ENCODE measurements at regions not wholly inside any gene's neighbourhood (a gene's known extent, or its start where the extent isn't known, plus 50 kb on each side); places are given as distances from the start of the nearest gene placed in this dataset.
"Not testable (repeated sequence)": the region's sequence is repeated elsewhere in the genome, so short reads cannot be mapped to it uniquely, and the experiment has no call there.

DNA sequence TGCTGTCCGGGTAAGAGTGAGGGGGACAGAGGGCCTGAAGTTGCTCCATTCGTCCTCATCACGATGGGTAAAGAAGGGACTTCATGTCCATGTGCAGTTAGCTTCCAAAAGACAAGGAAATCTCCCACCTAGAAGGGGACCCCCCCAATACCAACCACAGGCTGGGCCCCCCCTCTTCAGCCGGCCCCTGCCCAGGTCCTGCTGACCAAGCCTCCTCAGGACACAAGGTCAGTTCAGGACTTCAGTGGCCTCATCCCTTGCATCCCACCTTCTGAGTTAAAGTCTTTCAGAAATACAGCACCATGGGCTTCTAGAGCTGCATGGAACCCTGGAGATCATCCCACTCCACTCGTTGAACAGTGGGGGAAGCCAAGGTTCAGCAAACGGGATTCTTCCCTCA, 115.4 kb upstream of the ERG start:
- in situ Hi-C loops (cut with MboI; ENCODE audit: low sequenced_read_pairs): no loop called here

DNA sequence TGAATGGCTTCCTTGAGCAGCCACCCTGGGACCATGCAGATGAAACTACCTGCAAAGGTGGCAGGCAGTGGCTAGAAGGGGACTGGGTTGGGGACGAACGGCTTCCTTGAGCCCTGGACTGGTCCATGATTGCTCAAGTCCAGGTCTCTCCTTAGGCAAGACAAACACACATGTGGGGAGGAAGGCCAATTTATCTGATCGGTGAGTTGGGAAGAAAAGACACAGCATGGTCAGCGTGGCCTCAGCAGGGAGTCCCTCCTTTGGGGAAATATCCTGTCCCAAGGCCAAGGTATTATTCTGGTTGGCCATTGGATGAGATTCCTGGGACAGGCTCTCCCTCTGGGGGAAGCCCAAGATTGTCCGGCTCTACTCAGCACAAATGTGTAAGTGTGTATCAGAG, 116.3 kb upstream of the ERG start:
- in situ Hi-C loops (cut with MboI; ENCODE audit: low sequenced_read_pairs): no loop called here

DNA sequence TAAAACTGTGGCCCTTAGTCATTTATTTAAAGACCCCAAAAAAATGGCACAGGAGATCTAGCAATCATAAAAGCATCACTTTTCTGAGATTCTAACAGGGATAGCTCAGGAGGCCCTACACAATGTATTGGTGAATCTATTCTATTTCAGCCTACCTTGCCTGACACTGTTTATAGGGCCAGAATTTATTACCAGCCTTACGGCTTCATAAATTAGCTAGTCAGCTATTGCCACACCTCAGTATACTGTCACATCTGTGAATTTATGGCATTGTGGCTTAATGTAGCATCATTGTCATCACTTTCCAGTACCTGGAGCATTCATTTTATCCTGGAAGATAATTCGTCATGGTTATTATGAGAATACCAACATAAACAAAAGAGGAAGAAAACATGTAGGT, 121.2 kb upstream of the ERG start:
- in situ Hi-C loops (cut with MboI; ENCODE audit: low sequenced_read_pairs): no loop called here

DNA sequence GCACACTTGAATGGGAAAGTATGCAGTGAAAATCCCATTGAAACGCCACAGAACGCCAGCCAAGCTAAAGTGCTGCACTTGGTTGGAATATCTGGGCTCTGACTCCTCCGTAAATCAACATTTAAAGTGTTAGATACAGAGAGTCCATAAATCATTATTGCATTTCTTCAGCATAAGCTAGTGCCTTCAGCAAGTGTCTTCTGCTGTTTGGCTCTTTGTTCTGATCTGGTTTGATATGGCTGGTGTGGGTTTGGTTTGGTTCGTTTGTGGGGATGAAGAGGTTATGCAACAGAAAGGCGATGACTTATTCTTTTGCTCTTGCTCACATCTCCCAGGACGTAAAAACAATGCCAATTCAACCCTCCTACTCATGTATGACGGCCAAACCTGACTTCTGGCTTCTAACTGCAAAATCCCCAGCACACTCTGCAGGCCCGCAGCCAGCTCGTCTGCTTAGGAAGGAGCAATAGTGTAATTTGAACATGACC, 121.8 kb upstream of the ERG start:
- in situ Hi-C loops (cut with MboI; ENCODE audit: low sequenced_read_pairs): no loop called here

DNA sequence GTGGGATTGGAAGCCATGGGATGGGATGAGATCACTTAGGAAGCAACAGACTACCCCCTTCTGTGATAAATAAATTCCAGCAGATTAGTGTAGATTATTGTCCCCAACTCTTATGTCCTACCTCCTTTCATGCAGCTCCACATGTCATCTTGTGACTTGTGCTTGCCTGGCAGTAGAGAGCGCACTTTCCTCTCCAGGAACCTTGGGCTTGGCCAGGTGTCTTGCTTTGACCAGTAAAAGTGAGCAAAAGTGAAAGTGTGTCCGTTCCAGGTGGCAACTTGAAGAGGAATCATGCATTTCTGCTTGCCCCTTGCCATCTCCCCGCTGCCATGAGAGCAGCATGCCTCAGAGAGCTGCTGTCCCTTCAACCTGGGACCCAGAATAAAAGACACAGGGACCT, 122.9 kb upstream of the ERG start:
- in situ Hi-C loops (cut with MboI; ENCODE audit: low sequenced_read_pairs): no loop called here

DNA sequence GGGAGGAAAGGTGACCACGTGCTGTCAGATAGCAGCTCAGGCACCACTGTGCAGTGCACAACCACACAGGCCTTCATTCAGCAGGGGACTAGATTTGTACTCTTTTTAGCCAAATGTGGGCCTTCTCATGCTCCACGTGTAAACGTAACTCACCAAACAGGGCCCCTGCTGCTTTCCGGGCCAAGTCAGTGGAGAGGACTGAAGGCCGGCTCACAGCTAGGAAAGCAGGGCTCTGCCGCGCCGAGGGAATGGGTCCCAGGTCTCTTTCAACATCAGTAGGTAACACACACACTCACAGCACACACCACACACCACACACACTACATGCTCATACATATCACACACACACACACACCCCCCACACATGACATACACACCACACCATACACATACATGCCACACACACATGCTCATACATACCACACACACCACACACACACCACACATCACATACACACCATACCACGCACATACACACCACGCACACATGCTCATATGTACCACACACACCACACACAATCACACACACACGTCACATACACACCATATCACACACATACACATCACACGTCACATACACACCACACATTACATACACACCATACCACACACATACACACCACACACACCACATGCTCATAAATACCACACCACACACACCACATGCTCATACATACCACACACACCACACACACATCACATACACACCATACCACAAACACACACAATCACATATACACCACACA, 124.0 kb upstream of the ERG start:
- in situ Hi-C loops (cut with MboI; ENCODE audit: low sequenced_read_pairs): no loop called here

DNA sequence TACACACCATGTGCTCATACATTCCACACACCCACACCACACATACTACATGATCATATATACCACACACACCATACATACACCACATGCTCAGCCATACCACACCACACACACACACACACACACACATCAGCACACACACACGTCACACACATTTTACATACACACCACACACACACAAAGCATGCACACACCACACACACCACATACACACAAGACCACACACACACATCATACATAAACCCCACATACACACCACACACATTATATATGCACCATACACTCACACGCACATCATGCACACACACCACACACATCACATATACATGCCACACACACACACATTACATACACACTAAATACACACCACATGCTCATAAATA, 124.5 kb upstream of the ERG start:
- in situ Hi-C loops (cut with MboI; ENCODE audit: low sequenced_read_pairs): no loop called here

DNA sequence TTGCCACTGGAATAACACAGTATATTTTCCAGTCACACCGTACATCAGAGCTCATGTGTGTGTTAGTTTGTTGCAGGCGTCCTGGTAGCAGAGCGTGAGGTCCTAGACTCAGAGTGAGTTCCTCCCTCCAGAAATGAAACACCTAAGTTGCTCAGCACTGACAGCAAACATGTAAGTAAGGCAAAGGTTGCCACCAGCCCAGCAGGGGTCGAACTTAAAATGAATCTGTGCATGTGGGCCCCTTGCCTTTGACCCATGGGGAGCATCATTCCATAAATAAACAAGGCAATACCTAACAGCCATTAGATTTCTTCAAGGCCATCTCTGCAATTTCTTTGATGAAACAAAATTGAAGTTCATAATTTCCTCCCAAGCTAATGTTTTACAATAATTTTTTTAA, 125.3 kb upstream of the ERG start:
- in situ Hi-C loops (cut with MboI; ENCODE audit: low sequenced_read_pairs): no loop called here

DNA sequence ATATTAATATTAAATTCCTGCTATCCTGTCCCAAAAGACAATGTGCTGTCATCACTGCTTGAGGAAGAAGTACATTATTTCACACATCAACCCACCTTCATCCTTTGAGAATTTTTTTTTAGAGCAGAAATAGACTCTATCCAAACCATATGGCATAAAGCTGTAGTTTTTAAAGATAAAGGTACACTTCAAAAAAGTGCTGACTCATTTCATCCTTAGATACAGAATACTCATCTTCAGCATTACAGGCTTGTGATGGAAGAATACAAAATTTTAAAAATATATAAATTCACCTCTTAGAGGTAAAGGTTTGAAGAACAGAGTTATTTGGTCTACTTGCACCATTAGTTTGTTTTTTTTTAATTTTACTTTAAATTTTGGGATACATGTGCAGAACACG, 126.7 kb upstream of the ERG start:
- in situ Hi-C loops (cut with MboI; ENCODE audit: low sequenced_read_pairs): no loop called here

DNA sequence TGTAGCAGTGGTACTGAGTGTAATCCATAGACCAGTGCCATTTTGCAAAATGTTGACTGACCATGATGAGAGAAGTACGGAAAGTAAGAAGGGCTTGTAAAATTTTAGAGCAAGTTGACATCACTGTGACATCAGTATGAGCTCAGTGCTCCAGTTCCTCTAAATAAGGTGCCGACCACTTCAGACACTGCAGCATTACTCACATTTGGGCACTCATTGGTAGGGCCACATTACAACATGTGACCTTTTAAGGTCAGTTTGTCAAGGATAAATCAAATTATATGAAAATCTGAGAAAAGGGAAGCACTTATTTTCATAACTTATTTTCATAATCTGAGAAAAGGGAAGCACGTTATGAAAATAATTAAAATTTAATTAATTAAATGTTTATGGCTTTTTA, 128.0 kb upstream of the ERG start:
- in situ Hi-C loops (cut with MboI; ENCODE audit: low sequenced_read_pairs): no loop called here

DNA sequence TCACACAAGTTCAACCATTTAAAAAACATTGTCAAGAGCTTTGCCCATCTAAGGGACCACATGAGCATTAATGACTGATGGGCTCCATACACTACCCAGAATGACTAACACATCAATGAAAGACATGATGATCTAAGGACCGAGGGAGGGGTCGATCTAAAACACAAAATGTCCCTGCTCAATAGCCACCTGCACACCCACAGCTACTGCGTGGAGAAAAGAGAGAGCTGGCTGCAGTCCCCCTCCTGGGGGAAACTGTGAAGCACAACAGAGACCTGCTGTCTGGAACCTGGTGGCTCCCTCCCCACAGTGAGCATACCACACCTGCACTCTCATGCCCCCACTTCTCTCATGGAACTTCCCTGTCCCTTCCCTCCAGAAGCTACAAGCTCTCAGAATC, 130.1 kb upstream of the ERG start:
- in situ Hi-C loops (cut with MboI; ENCODE audit: low sequenced_read_pairs): no loop called here

DNA sequence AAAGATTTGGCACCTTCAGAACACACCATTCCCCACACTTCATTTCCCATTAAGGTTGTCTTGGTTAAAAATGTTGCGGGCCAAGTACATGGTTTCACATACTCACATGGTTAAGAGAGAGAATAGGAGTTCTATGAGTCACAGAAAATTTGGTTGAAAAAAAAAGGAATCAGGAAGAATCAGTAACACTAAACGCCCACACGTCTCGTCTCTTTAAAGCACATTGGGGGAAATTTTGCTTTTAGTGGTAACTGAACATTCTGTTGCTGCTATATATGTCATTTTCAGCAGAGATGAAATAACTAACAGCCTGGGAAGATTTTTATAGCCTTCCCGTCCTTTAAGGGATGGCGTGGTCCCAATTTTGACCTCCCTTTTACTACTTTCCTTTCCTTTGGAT, 132.9 kb upstream of the ERG start:
- in situ Hi-C loops (cut with MboI; ENCODE audit: low sequenced_read_pairs): no loop called here

DNA sequence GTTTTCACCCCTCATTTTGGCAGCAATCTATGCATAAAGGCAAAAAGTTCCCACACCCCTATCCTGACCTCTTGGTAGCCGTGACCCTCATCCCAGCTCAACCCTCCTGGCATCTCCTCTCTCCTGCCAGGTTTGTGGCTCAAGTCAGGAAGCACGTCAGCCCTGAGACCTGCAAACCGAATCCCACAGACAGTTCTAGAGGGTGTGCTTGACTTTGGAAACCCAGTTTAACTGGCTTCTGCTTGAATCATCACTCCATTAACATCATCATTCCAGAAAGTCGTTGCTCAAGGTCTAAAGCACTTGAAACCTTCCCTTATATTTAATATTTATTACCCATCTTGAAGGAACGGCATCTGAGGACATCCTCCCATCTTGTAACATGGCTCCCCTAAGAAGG, 133.4 kb upstream of the ERG start:
- in situ Hi-C loops (cut with MboI; ENCODE audit: low sequenced_read_pairs): no loop called here

DNA sequence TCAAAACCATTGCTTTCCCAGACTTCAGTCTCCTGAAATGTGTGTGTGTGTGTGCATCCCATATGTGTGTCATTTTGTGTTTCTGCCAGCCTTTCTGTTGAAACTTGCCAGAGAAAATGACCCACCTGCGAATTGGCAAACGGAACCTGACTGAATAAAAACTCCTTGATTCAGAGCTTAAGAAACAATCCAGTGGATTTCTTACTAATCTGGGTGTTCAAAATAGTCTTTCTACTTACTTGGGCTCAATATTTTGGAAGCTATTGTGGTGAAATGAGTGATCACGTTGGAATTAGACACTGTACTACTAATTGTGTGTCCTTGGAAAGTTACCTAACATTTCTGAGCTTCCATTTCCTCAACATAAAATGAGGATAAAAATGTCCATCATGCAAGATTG, 138.9 kb upstream of the ERG start:
- in situ Hi-C loops (cut with MboI; ENCODE audit: low sequenced_read_pairs): no loop called here

DNA sequence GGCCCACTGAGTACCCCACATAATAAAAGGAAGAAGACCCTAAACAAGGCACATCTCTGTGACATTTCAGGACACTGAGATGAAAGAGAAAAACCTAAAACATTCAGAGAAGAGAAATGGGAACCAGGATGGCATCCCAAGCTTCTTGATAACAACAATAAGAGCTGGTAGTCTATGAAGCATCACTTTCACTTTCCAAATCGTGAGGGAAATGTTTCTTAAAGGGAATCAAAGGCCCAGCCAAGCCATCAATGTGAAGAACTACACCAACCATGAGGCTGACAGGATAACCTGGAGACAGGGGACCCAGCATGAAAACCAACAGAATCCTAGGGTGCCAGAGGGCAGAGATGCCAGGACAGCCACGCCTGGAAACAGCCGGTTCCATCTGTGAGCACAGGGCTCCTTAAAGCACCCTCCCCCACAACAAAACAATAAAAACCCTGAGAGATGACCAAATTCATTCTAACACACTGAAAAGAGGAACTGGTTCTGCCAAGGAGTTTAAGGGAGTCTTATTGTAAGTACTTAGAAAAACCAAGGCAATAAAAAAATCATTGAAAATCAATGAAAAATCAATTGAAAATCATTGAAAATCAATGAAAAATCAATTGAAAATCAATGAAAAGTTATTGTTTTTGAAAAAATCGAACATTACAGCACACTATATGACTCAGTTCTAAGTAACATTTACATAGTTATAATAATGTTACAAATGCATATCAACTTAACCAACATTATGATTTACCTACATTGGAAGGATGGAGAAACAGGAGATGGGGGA, 141.5 kb upstream of the ERG start:
- in situ Hi-C loops (cut with MboI; ENCODE audit: low sequenced_read_pairs): no loop called here

DNA sequence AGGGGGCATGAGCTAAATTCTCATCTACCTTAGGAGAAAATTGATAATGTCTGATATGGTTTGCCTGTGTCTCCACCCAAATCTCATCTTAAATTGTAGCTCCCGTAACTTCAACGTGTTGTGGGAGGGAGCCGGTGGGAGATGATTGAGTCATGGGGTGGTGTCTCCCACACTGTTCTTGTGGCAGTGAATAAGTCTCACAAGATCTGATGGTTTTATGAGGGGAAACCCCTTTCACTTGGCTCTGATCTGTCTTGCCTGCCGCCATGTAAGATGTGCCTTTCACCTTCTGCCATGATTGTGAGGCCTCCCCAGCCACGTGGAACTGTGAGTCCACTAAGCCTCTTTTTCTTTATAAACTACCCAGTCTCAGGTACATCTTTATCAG, 142.1 kb upstream of the ERG start:
- in situ Hi-C loops (cut with MboI; ENCODE audit: low sequenced_read_pairs): not testable (repeated sequence)

DNA sequence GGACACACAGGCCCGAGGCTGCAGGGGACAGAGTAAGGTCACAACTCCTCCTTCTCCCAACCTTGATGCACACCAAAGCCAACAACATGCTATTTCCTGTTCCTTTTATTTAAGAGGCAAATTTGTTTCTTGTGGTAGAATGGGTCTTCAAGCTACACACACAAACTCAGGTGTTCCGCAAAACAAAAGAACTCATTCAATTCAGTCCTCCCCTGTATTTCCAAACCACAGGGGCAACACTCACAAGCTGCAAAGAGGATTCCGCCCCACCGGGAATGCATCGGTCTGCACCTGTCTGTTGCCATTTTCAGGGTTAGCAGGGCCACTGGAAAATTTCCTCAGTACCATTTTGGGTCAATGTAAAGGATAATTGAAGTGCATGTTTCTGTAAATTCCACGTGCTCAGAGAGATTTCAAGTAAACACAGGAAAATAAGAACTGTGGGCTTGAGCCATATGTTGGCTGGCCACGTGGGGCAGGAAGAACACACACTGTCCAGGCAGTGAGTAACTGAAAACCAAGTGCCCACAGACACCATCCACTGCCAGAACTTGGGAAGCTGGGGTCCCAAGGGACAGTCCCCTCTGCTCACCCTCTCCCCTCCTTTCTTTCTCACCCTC, 145.2 kb upstream of the ERG start:
- in situ Hi-C loops (cut with MboI; ENCODE audit: low sequenced_read_pairs): no loop called here

DNA sequence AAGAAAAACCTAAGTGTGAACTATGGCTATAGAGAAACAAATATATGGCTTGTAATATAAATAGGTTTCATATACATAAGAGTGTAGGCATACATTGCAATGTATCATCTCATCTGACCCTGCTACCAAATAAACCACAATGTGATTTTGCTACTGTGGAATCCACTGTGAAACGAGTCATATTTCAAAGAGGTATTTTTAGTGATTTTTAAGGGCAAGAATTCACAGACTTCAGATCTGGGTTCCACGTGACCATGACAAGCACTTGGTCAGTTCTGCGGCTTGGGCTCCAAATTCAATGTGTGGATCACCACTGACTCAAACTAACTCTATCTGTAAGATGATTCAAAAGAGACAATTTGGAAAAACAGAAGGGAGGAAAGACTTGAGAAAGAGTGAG, 147.0 kb upstream of the ERG start:
- in situ Hi-C loops (cut with MboI; ENCODE audit: low sequenced_read_pairs): no loop called here

DNA sequence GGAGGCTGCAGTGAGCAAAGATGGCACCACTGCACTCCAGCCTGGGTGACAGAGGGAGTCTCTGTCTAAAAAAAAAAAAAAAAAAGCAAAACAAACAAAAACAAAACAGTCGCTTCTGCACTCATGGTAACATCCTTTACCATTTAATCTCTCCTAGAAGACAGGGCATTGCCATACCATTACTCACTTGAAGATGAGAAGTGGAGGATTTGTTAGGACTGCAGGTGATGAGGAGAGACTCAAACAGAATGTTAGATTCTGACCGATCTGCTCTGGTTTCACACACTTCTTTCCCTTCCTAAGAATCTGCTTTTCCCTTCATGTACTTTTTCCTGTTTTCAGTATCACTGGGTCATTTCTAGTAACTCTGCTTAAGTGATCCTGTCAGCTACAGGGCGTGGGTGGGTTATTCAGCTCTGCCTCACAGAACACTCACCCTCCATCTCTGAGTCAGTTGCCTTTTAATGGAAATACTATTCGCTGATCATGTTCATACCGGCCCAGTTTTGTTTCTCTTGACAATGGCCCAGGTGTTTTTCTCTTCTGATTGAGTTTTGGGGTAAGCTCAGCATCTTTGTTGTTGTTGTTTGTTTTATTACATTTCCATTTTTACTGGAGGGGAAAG, 148.0 kb upstream of the ERG start:
- in situ Hi-C loops (cut with MboI; ENCODE audit: low sequenced_read_pairs): no loop called here

DNA sequence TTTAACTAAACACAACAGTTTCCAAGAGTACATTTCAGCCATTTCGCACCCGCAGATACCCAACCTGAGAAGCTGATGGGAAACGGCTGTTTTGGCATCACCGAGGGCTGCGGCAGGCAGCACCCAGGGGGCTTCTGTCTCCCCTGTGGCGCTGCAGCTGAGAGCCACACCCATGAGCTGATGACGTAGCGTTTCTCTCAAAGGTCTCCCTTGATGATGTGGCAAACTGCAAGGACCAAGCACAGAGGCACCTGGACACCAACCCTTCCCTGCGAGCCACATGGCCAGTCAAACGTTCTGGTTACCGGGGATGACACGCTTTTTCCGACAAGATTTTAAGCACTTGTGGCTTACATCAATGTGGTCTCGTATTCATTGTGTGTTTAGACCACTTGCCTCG, 150.8 kb upstream of the ERG start:
- in situ Hi-C loops (cut with MboI; ENCODE audit: low sequenced_read_pairs): no loop called here

DNA sequence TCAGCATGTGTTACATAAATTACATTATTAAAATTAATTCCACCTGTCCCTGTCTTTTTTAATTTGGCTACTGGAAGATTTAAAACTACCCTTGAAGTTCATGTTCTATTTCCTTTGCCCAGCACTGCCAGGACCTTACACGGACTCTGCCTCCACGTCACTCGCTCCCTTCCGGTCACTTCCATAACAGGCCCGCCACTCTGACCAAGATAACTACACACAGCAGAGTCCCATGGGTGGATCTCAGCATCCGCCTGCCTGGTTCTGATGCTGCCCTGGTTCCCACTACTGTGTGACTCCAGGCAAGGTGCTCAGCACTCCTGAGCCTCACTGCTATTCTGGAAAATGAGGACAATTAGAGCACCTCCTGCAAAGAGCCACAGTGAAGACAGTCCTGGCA, 153.3 kb upstream of the ERG start:
- in situ Hi-C loops (cut with MboI; ENCODE audit: low sequenced_read_pairs): no loop called here

DNA sequence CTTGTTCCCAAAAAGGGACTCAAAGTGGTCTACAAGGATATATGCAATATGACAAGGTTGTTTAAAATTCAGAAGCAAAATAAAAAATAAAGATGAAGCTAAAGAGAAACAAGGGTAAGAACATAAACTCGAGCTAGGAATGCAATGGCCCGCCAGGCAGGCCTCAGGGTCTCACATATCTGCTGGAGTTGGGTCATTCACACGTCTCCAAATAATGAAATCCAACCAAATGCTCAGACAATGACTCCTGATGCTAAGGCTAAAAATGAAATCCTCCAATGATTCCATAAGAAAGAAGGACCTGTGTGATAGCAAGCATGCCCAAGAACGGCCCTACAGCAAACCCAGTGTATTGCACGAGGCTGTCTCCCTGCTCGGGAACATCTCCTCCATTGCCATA, 153.3 kb upstream of the ETS2 start:
- in situ Hi-C loops (cut with MboI; ENCODE audit: low sequenced_read_pairs): no loop called here
